Coronary artery (tissue), 2 donors: ENCODE measurements at regions not wholly inside any gene's neighbourhood (a gene's known extent, or its start where the extent isn't known, plus 50 kb on each side); places are given as distances from the start of the nearest gene placed in this dataset.

Source experiments
- DNase-seq: peaks from one replicate; pipeline ENCODE4 v3.0.0-alpha.2; 2017; ENCODE audit warnings: low spot score
- H3K27ac ChIP-seq, 2 donors: fragments of 200-600 bp; sonication (generic); one replicate each; pipeline ENCODE4 v1.5.1; 2016 to 2019
- H3K4me3 ChIP-seq: fragments of 200-600 bp; sonication (generic); 2 replicates; pipeline ENCODE4 v1.5.1; 2016; ENCODE audit warnings: mild to moderate bottlenecking, moderate library complexity
- CTCF ChIP-seq: fragments of 200-600 bp; sonication (generic); IDR thresholded peaks from one replicate; pipeline ENCODE4 v1.5.1; 2019; ENCODE audit warnings: antibody characterized with exemption

GRCh38 chr15:26097216-26097615, 234.1 kb upstream of the ATP10A start:
- DNase-seq, result no peak
- Histone ChIP-seq H3K27ac (no peak overlapping the region), H3K4me3 (no peak overlapping the region)
- no peak for TF ChIP-seq CTCF

- no peak for TF ChIP-seq CTCF
- H3K27ac ChIP-seq, result no peak overlapping the region
- H3K4me3 ChIP-seq, result no peak overlapping the region
- DNase-seq, result no peak
Observed at GRCh38 chr15:26096581-26096980, 233.5 kb upstream of the ATP10A start.

GRCh38 chr15:26095710-26096330, 232.7 kb upstream of the ATP10A start:
- DNase-seq, result no peak

GRCh38 chr15:26091184-26091583, 228.1 kb upstream of the ATP10A start:
- no peak for TF ChIP-seq CTCF
- DNase-seq, result no peak
- Histone ChIP-seq H3K4me3 (no peak overlapping the region), H3K27ac (no peak overlapping the region)

More at GRCh38 chr15:26095710-26096330, 232.7 kb upstream of the ATP10A start:
- H3K4me3 ChIP-seq, result no peak overlapping the region
- no peak for TF ChIP-seq CTCF
- no peak overlapping the region for H3K27ac ChIP-seq

- TF ChIP-seq CTCF, result no peak
- no peak overlapping the region for H3K27ac ChIP-seq
- DNase-seq, result no peak
Observed at GRCh38 chr15:26087881-26088280, 224.8 kb upstream of the ATP10A start.

GRCh38 chr15:26087395-26087794, 224.3 kb upstream of the ATP10A start:
- Histone ChIP-seq H3K27ac (no peak overlapping the region), H3K4me3 (no peak overlapping the region)
- TF ChIP-seq CTCF, result no peak
- no peak for DNase-seq

More at GRCh38 chr15:26087881-26088280, 224.8 kb upstream of the ATP10A start:
- no peak overlapping the region for H3K4me3 ChIP-seq

GRCh38 chr15:26084771-26085170, 221.6 kb upstream of the ATP10A start:
- no peak for TF ChIP-seq CTCF
- Histone ChIP-seq H3K4me3 (no peak overlapping the region), H3K27ac (no peak overlapping the region)
- no peak for DNase-seq
